Left forelimb (tissue), 1 donor: ENCODE measurements at regions not wholly inside any gene's neighbourhood (a gene's known extent, or its start where the extent isn't known, plus 50 kb on each side); places are given as distances from the start of the nearest gene placed in this dataset.
"Not testable (repeated sequence)": the region's sequence is repeated elsewhere in the genome, so short reads cannot be mapped to it uniquely, and the experiment has no call there.

Experiments used
- DNase-seq: peaks from one replicate; pipeline ENCODE4 v3.0.0-alpha.2; 2018; ENCODE audit warnings: low spot score

DNA sequence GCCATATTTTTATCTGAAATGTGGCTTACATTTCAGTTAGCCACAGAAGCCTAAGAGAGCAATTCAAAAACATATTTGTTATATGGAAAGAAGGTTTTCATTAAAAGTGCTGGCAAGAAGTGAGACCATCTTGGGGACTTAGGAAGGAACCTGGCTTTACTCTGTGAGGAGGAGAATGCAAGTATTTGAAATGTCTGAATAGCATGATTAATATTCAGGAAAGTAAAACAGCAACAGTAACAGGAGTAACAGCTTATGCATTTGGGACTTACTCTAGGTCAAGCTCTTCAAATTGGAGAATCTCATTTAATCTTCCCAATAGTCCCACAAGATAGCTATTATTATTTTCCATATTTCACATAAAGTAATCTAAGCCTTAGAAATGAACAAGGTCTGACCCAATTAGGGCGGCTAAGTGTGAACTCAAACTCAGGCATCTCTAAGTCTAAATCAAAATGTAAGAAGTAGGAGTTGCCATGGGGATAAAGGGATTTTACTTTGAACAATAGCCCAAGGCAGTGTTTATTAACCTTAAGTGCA lies 816.5 kb downstream of the BCKDHB start:
- no peak for DNase-seq

DNA sequence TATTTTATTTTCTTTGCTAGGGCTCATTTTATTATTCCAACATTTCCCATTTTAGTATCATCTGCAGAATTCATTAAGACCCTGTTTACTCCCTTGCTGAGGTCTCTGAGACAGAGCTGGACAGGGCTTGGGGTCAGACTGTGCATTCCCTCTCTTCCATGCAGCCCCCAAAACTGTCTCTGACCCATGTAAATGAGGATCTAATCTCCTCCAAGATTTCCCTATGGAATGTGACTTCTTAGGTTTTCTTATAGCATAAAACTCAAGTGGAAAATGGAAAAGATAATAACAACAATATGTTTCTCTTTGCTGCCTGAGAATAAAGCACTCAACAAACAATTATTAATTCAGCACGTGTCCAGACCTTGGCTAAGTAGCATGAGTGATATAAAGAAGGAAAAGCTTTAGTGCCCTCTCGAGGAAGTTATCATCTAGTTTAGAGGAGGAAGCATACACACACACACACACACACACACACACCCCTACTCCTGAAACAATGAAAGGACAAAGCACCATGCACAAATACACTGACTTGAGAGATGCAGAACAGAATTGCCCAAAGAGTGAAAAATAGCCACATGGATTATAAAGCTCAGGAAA lies 815.5 kb downstream of the BCKDHB start:
- no peak for DNase-seq

DNA sequence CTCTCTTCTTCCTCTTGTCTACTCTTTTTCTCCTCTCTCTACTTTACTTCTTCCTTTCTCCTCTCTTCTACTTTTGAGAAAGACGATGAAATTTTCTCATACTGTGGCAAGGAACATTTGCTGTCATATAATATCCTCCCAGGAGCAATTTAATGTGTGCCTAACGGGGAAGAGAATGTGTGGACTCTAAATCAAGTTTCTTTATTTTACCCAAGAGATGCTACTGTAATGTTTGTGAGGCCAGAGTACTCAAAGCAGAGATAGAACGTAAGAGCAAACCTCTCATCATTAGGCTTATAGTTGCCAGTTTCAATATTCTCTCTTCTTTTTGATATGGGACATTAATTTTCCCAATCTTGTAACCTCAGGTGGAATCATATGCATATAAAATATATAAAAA lies 801.4 kb downstream of the BCKDHB start:
- DNase-seq: no peak

DNA sequence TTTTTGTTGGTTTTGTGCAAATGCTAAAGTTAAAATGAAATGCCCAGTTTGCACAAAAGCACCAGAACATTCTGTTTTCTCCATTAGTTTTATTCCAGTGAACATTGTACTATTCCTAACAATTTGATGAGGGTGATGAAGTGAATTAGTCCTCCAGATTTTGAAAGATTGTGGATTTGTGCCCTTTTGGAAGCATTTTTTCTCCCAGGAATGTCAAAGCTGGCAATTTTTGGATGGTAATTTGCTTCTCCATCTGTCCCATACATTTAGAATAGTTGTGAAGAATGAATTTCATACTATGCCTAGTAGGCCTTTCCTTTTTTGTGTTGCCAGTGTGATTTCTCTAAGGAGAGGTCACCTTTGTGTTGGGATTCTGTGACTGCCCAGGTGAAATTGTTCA lies 797.2 kb downstream of the BCKDHB start:
- no peak for DNase-seq

DNA sequence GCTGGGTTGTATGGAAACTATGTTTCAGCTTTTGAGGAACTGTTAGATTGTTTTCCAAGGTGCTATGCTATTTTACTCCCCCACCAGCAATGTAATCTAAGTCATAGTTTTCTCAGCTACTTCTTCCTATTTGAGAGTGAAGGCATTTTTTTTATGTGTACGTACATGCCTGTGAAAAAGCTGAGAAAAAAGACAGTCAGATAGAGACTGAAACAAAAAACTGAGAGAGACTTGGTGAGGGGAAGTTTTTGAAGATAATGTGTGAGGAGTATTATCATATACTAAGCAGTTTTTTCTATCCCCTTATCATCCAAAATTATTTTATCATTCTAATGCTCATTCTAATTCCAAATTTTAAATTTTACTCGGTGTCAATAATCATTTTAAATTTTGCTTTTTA lies 780.0 kb downstream of the BCKDHB start:
- DNase-seq: no peak

DNA sequence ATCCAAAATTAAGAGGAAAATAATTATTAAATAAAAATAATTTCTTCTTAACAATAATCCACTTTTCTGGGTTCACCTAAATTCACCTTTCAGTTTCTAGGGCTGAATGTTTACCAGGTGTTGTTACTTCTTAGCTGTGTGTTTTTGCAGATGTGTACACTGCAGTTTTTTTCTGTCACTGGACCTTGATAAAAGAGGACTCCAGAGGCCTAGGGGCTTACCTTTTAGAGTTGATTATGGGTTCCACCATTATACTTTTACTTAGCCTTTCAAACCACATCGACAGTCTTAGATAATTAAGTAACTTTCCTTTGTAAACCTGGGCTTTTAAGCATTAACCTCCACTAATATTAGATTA lies 766.5 kb downstream of the BCKDHB start:
- no peak for DNase-seq

DNA sequence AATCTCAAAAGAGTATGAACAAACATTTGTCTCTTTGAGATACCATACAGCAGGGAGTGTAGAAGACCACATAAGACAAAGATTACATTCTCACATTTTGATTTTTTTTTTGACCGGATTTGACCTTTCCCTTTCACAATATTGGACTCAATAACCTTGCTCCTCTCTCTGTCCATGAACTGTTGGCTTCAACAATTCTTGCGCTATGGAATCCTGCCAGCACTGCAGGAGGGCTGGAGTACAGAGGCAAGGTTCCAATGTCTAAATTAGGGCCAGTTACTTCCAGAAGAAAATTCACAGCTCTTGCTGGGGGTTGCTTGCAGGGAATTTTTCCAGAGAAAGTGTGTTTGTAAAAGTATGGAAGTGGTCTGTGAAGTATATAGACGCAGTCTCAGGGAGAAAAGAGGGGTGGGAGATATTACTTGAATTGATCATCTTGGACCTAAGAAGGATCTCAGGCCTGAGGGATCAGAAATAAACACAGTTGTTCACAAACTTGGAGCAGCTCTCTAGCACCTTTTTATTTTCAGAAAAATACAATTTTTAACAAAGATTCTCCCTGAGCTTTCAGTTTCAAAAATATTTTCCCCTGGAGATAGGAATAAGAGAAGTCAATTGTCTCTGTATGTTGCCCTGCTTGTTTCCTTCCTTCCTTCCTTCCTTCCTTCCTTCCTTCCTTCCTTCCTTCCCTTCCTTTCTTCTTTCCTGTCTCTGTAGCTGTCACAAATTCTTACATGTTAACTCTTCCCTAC lies 765.9 kb downstream of the BCKDHB start:
- DNase-seq: peak; percentile 64

DNA sequence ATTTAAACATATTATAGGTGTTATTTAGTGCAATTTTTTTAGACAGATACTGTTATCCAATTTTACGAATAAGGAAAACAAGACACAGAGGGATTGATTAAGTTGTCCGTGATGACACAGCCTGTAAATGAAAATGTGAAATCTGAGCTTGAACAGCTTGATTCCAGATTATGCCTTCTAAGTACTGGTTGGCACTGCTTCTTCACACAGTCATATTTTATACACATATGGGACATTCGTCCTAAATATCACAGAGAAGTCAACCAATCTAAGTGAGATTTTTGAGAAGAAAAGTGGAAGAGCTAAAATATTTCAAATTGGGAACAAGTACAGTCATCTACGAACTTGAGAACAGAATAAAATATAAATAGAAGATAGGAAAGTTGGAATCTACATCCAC lies 756.3 kb downstream of the BCKDHB start:
- no peak for DNase-seq

DNA sequence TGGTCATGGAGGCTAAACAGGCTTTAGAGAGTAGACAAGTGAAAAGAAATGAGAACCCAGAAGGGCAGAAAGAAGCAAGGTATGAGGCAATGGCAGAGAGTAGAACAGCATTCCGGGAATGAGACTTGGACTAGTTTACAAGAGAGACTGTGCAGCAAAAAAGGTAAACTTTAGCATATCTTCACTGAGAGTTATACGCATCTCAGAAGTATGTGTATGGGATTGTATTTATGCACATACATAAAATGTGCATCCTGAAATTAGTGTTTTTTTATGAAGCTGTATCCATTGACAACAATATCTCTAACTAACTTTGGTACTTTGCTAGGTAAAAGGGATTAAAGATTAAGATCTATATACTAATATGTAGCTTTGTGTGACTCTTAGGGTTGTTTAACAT lies 753.6 kb downstream of the BCKDHB start:
- no peak for DNase-seq

DNA sequence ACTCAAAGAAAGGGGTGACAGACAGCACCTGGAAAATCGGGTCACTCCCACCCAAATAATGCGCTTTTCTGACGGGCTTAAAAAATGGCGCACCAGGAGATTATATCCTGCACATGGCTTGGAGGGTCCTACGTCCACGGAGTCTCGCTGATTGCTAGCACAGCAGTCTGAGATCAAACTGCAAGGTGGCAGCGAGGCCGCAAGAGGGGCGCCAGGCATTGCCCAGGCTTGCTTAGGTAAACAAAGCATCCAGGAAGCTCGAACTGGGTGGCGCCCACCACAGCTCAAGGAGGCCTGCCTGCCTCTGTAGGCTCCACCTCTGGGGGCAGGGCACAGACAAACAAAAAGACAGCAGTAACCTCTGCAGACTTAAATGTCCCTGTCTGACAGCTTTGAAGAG lies 741.5 kb downstream of the BCKDHB start:
- DNase-seq: not testable (repeated sequence)

DNA sequence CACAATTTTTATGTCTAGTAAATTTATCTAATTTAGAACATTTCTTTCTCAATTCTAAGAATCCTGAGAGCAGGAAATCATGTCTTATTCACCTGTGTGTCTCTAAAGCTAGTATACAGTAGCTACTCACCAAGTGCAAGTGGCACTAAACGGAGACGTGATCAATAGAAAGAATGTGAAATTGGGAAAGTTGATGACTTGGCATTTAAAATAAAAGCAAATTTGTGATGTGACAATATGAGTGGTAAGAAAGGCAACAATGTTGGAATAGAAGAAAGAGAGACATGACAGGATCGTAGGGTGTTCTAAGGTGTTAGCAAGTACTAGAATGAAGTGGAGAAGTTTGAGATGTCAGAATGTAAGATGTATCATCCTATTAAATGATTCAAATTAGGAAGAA lies 725.9 kb downstream of the BCKDHB start:
- DNase-seq: no peak

DNA sequence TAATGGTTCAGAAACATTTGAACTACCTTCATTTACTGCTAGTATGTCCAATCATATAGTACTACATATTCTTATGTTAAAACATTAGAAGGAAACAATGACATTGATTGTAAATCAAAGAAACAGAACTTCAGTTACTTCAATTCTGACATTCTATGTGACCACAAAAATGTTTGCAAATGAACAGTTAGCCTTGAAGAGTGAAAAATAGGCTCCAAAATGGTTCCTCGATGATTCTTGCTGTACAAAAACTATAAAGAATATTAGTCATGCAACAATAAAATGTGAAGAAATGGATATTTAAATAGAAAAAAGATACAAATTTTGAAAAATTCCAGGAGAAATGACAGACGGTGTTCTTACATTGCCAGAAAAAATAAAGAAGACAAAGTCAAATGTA lies 686.9 kb downstream of the BCKDHB start:
- DNase-seq: no peak

DNA sequence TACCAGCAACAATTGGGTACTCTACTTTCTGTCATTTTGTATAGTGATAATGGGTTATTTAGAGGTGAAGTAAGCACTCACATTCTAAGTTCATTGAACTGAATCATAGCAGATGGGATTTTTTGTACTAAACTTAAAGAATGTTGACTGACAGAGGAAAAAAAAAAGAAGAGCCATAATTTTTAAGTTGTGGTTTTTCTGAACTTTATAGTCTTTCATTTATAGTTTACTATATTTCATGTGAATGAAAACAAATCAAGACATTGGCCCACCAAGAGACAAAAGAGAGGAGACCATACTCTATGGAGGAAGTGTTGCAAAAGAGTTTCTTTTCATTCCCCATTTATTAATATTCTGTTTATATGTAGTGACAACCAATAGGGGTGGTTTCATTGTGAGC lies 685.7 kb downstream of the BCKDHB start:
- no peak for DNase-seq

DNA sequence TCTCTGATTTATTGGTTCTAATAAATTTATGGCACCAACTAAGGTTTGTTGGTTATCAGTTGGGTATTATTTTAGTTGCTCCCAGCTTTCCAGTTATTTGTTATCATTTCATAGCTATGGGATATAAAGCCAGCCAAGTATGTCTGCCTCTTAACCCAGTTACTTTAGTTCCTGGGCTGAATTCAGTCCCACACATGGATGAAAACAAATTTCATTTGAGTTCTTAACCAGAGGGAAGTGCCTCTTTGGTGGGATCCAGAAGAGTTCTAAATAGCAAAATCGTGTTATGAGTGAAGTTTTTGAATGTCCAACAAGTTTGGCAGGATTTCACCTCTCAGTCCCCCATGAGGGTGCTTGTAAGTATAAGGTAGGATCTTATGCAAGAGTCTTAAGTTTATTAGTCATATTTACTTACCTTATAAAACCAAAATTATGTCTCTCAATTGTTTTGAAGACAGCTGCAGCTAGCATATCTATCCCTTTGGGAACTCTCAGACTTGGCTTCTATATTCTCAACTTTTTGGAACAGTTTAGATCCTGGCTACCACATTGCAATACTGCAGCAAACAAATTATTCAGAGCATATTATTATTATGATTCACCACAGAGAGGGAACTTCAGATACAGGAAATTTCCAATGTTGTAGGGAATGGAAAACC lies 683.6 kb downstream of the BCKDHB start:
- no peak for DNase-seq

DNA sequence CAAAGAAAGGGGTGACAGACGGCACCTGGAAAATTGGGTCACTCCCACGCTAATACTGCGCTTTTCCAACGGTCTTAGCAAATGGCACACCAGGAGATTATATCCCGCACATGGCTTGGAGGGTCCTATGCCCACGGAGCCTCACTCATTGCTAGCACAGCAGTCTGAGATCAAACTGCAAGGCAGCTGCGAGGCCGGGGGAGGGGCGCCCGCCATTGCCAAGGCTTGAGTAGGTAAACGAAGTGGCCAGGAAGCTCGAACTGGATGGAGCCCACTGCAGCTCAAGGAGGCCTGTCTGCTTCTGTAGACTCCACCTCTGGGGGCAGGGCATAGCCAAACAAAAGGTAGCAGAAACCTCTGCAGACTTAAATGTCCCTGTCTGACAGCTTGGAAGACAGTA lies 676.8 kb downstream of the BCKDHB start:
- DNase-seq: not testable (repeated sequence)

DNA sequence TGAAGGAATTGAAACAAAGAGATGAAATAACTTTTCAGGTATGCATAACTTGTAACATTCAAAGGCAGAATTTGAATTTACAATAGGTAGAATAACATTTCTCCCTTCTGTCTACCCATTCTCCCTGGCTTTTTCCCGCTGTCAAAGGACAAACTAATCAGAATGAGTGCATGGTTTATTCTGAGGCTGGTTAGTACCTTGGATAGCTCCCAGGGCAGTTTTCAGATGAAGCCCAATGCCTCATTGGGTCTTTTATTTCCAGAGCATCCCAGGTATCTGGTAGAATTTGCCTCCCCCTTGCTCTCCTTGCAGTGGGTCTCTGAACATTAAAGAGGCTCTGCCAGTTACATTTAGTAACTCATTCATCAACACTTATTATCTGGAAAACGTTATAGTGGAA lies 665.5 kb downstream of the BCKDHB start:
- DNase-seq: no peak

DNA sequence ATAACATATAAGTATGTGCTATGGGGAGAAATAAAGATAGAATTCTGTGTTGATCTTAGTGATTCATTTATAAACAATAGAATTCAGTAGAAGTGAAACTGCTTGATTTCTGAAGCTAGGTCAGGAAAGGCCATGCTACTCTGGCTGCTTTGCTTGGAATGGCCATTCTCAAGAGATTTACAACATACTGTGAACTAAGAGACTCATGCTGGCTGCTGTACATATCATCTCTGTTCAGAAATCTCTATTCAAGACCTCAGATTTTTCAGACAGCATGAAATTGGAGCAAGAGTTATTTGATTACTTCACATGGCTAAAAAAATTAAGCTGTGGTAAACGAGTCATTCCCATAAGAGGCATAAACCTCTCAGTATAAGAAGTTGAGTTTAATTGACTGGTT lies 662.6 kb downstream of the BCKDHB start:
- no peak for DNase-seq

DNA sequence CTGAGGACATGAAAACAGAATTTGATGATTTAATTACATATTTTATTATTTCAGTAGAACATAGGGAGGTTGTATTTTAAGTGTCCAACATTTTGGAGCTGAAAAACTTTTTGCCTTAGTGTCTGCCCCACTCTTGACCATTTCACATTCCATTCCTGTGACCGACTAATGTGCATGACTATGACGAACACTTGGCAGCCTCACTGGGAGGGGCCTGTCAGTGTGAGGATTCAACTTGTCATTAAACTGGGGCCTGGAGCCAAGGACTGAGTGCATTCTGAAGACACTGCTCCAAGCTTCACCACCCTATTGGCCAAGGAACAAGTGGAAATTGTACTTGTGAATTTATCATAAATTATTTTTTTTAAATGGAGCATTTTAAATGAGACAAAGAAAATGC lies 661.3 kb downstream of the BCKDHB start:
- no peak for DNase-seq

DNA sequence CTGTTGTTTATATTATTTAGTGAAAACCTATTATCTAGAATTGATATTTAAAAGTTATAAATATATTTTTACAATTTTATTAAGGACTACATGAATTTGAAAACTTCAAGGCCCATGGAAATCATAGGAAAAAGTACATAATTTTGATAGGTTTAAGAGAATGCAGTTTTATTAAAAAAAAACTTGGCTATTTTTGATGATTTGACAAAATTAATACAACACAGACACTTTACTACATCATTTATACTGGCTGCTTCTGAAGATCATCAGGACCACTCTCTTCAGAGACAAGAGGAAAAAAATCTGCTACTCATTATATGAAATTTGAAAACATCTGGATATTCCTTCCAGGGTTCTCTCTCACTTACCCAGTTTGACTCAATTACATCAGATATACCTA lies 637.7 kb downstream of the BCKDHB start:
- no peak for DNase-seq

DNA sequence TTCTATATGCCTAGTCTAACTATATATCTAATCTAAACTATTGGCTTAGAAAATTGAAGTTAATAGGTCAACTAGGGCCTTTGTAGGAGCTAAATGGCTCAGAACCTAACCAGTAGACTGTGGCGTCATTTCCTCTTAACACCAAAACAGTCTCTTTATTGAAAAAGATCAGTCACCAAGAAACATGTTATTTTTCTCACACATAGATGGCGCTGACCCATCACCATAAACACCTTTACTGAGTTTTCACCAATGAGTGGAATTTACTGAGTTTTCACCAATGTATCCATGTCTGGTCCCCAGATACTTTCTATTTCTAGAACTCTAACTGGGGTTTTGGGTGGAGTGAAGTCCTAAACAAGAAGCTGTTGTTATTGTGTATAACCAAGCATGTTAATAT lies 636.0 kb downstream of the BCKDHB start:
- no peak for DNase-seq

DNA sequence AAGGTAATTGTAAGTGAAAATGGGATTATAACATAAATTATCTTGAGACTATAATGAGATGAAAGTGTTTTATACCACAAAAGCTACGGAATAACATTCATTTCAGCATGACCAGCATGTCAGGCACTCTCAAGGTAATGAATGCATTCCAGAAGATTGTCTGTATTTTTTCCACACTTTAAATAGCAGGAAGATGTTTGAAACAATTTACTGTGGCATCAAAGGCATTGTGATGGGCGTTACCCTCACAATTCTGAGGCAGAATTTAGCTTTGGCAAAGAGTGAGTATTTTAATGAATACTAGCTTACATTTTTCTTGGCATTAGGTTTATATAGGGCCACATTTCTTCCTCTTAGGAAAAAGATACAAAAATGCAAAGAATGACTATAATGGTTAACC lies 627.2 kb downstream of the BCKDHB start:
- DNase-seq: no peak

DNA sequence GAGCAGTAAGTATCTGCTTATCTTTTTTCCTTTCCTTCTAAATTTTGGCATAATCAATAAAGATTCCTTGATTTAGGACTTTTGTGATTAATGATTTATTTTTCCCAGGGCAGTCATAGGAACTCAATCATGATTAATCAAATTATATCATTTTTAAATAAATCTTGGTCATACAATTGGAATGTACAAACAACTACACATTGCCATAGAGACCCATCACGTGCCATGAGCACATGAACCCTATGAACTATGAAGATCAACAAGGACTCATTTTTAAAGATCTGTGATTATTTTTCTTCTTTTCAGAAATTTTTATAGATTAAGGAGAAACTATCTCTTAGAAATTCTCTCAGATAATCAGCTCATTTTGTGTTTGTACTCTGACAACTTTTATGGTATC lies 622.4 kb downstream of the BCKDHB start:
- no peak for DNase-seq

DNA sequence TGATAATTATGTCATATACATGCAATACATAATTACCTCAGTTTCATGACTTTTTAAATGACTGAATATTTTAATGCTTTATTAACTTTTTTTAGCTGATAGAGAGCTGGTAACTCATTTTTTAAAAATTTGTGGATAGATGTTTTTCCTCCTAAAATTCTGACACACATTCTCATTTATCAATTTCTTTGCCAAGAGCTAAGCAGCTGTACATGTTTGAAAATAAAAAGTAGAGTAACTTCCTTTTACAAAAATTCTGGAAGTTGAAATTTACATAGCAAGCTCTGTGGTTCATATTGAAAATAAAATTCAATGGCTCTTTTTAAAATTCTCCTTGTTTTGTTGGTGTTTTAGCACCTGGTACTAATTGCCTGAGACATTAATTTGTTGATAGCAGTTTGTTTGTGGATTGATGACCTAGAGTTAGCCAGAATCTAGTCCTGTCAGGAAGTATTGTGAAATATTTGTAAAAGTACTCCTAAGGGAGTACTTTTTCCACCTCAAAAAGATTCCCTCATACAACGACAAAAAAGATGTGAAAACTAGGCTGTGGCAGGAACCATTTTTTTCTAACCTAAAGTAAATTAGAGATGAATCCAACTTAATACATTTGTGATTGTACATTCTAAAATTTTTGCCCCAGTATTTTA lies 621.8 kb downstream of the BCKDHB start:
- DNase-seq: no peak
